ENCODE measurements at regions not wholly inside any gene's neighbourhood (a gene's known extent, or its start where the extent isn't known, plus 50 kb on each side); places are given as distances from the start of the nearest gene placed in this dataset.

DNA sequence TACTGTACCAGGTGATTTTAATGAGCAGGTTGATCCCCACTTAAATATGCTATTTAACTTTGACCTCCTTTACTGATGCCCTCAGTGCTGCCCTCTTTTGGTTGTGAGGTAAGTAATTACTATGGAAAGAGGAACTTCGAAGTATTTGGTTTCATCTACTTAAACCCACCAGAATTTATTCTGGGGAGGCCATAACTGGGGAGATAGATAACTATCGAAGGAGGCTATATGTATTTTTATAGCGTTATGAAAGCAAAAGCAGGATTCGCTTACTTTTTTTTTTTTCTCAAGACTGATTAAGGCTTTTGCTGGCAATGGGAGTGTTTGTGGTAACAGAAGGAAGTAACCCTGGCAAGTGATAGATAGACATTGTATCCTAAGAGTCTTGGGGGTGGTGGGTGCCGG lies 168.9 kb upstream of the CENPW start:
- H3K4me3 ChIP-seq: no peak overlapping the region
- no peaks in the 10 kb centered on the region for H3K27me3 ChIP-seq
- no peaks in the 10 kb centered on the region for H3K9me3 ChIP-seq
- H3K4me1 ChIP-seq: peaks cover 0 to 7% (median 0%) of the 10 kb centered on the region in 4 donors
- no peak overlapping the region for H3K27ac ChIP-seq
- no peaks in the 10 kb centered on the region for H3K36me3 ChIP-seq
- DNase-seq (no peak), ATAC-seq (ENCODE audit: low FRiP score in 2 of 2) (peak in 1 of 2 donors; percentile 39)
- WGBS, 2 donors: 39 to 54% methylated on average over 5 of the region's 5 CpGs
- TF ChIP-seq POLR2AphosphoS5 (IDR thresholded peaks at IDR 0.05): no peak
- TF ChIP-seq, protein P1, sequence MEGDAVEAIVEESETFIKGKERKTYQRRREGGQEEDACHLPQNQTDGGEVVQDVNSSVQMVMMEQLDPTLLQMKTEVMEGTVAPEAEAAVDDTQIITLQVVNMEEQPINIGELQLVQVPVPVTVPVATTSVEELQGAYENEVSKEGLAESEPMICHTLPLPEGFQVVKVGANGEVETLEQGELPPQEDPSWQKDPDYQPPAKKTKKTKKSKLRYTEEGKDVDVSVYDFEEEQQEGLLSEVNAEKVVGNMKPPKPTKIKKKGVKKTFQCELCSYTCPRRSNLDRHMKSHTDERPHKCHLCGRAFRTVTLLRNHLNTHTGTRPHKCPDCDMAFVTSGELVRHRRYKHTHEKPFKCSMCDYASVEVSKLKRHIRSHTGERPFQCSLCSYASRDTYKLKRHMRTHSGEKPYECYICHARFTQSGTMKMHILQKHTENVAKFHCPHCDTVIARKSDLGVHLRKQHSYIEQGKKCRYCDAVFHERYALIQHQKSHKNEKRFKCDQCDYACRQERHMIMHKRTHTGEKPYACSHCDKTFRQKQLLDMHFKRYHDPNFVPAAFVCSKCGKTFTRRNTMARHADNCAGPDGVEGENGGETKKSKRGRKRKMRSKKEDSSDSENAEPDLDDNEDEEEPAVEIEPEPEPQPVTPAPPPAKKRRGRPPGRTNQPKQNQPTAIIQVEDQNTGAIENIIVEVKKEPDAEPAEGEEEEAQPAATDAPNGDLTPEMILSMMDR (IDR thresholded peaks at IDR 0.05): peak in 1 of 6 experiments; percentile 33

DNA sequence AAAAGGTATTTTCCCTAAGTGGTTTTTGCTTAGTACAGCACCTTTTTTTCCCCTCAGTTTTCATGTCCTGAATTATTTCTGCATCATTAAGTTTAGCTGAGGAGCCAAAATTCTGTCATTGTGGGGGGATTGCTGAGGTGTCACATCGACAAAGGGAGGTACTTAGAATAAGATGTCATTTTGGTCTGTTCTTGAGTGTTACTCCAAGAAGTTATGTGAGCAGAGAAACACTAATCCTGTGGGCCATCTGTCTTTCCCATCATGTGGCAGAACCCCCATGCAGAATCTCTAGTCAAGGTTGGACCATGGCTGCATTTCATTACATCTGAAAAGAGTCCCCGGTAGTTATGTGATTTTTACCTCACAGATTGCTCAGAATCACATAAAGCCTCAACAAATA lies 167.8 kb upstream of the CENPW start:
- no peaks in the 10 kb centered on the region for H3K36me3 ChIP-seq
- H3K27me3 ChIP-seq: no peaks in the 10 kb centered on the region
- H3K9me3 ChIP-seq: no peaks in the 10 kb centered on the region
- TF ChIP-seq EP300 (IDR thresholded peaks at IDR 0.05): no peak
- TF ChIP-seq POLR2AphosphoS5 (IDR thresholded peaks at IDR 0.05): no peak
- no peak for TF ChIP-seq POLR2A (IDR thresholded peaks at IDR 0.05)
- TF ChIP-seq, protein P1 (IDR thresholded peaks at IDR 0.05): no peak
- ATAC-seq (ENCODE audit: low FRiP score in 2 of 2) (no peak), DNase-seq (no peak)
- no peak overlapping the region for H3K4me3 ChIP-seq
- H3K4me1 ChIP-seq: peaks cover 0 to 7% (median 0%) of the 10 kb centered on the region in 4 donors
- 91 to 95% methylated on average over 2 of the region's 2 CpGs for WGBS, 2 donors
- no peak overlapping the region for H3K27ac ChIP-seq

DNA sequence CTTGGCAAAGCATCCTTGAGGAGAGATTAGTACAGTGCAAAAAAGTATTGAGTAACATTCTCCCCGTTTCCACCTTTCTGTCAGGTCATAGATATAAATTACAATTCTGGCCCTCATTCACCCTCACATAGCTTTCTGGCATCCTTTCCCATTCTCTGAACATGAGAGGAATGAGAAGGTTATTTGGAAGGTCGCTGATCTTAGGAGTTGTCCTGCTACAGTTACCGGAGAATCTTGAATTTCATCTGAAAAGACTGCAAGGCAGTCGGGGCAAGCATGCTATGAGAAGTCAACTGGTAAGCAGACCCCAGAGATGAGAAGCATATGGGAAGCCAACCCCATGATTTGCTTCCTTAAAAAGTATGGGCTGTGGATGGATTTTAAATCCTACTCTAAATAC lies 166.7 kb upstream of the CENPW start:
- TF ChIP-seq EP300 (IDR thresholded peaks at IDR 0.05) (no peak), POLR2A (IDR thresholded peaks at IDR 0.05) (no peak), POLR2AphosphoS5 (IDR thresholded peaks at IDR 0.05) (no peak)
- TF ChIP-seq, protein P1 (IDR thresholded peaks at IDR 0.05): no peak
- no peaks in the 10 kb centered on the region for H3K9me3 ChIP-seq
- no peaks in the 10 kb centered on the region for H3K27me3 ChIP-seq
- no peaks in the 10 kb centered on the region for H3K36me3 ChIP-seq
- no peak overlapping the region for H3K27ac ChIP-seq
- DNase-seq (no peak), ATAC-seq (ENCODE audit: low FRiP score in 2 of 2) (no peak)
- peaks cover 0 to 7% (median 0%) of the 10 kb centered on the region in 4 donors for H3K4me1 ChIP-seq
- 89 to 90% methylated on average over 4 of the region's 4 CpGs for WGBS, 2 donors
- no peak overlapping the region for H3K4me3 ChIP-seq

DNA sequence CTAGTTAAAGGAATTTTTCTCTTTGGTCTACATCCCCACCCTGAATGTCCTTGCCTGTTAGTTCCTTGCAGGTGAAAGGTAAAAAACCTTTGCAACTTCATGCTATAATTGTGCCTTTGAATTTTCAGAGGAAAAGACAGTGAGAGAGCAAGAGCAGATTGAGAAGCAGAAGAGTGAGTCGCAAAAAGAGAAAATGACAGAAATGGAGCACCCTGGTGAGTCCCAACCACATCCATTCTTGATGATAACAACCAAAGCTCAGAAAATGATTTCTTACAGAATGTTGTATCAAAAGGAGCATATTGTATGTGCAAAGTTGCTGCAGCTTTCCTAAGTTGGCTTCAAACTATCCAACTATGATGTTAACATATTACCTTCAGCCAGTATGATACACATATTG lies 165.2 kb upstream of the CENPW start:
- Histone ChIP-seq H3K36me3 (no peaks in the 10 kb centered on the region), H3K27ac (no peak overlapping the region), H3K27me3 (no peaks in the 10 kb centered on the region), H3K4me1 (peaks cover 0 to 7% (median 0%) of the 10 kb centered on the region in 4 donors), H3K9me3 (no peaks in the 10 kb centered on the region), H3K4me3 (no peak overlapping the region)
- DNase-seq (no peak), ATAC-seq (ENCODE audit: low FRiP score in 2 of 2) (no peak)
- TF ChIP-seq POLR2AphosphoS5 (IDR thresholded peaks at IDR 0.05) (no peak), POLR2A (IDR thresholded peaks at IDR 0.05) (no peak), EP300 (IDR thresholded peaks at IDR 0.05) (no peak)
- TF ChIP-seq, protein P1 (IDR thresholded peaks at IDR 0.05): no peak
- 100% methylated on average over 1 of the region's 1 CpG for WGBS, 2 donors

DNA sequence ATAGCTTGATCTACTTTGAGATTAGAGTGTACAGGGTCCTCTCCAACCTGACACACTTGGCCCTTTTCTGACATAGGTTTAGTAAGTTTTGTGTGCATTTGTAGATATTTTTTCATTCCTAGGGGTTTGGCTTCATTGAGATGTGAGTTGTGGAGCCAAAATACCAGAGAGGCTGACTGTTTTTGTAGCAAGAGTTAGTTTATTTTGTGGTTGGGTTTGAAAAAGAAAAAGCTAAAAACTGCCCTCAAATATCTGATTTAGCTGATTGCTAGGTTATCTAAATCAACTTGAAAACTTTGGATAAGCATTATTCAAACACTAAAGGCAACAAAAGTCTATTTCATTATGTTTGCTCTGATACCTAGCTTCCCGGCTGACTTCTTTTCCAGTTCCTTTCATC lies 164.7 kb upstream of the CENPW start:
- Histone ChIP-seq H3K27ac (no peak overlapping the region), H3K4me3 (no peak overlapping the region), H3K27me3 (no peaks in the 10 kb centered on the region), H3K36me3 (no peaks in the 10 kb centered on the region), H3K9me3 (no peaks in the 10 kb centered on the region), H3K4me1 (peaks cover 0 to 7% (median 0%) of the 10 kb centered on the region in 4 donors)
- no peak for ATAC-seq (ENCODE audit: low FRiP score in 2 of 2)
- no peak for DNase-seq
- TF ChIP-seq, protein P1 (IDR thresholded peaks at IDR 0.05): no peak
- TF ChIP-seq EP300 (IDR thresholded peaks at IDR 0.05) (no peak), POLR2AphosphoS5 (IDR thresholded peaks at IDR 0.05) (no peak), POLR2A (IDR thresholded peaks at IDR 0.05) (no peak)
- 57 to 87% methylated on average over 1 of the region's 1 CpG for WGBS, 2 donors
